ENCODE measurements at regions not wholly inside any gene's neighbourhood (a gene's known extent, or its start where the extent isn't known, plus 50 kb on each side); places are given as distances from the start of the nearest gene placed in this dataset.

DNA sequence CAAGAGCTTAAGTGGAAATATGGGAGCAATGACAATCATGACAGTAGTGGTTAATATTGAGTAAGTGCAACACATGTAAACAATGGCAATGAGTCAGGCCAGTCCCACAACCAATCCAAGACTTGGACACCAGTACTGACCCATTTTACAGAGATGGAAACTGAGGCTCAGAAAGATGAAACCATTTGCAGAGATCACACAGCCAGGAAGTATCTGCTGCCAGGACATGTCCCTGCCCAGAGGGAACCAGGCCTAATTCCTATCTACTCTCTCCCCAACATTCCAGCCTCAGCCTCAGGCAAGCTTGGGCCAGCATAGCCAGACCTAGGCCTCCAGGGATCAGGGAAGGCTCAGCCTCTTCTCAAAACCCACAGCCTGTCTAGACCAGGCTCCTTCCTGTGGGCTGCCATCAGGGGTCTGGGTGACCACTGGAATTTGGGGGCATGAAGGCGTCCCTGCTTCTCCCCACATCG lies 395.1 kb downstream of the MN1 start:
- TF ChIP-seq SNAI2 (CRISPR knock-in tag; IDR thresholded peaks at IDR 0.05) = no peak
- TF ChIP-seq RARB (CRISPR knock-in tag; IDR thresholded peaks at IDR 0.05) = no peak
- no peak for TF ChIP-seq OSR1 (CRISPR knock-in tag; IDR thresholded peaks at IDR 0.05)
- TF ChIP-seq, protein P1, sequence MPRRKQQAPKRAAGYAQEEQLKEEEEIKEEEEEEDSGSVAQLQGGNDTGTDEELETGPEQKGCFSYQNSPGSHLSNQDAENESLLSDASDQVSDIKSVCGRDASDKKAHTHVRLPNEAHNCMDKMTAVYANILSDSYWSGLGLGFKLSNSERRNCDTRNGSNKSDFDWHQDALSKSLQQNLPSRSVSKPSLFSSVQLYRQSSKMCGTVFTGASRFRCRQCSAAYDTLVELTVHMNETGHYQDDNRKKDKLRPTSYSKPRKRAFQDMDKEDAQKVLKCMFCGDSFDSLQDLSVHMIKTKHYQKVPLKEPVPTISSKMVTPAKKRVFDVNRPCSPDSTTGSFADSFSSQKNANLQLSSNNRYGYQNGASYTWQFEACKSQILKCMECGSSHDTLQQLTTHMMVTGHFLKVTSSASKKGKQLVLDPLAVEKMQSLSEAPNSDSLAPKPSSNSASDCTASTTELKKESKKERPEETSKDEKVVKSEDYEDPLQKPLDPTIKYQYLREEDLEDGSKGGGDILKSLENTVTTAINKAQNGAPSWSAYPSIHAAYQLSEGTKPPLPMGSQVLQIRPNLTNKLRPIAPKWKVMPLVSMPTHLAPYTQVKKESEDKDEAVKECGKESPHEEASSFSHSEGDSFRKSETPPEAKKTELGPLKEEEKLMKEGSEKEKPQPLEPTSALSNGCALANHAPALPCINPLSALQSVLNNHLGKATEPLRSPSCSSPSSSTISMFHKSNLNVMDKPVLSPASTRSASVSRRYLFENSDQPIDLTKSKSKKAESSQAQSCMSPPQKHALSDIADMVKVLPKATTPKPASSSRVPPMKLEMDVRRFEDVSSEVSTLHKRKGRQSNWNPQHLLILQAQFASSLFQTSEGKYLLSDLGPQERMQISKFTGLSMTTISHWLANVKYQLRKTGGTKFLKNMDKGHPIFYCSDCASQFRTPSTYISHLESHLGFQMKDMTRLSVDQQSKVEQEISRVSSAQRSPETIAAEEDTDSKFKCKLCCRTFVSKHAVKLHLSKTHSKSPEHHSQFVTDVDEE (CRISPR knock-in tag; IDR thresholded peaks at IDR 0.05) = no peak
- no peak for TF ChIP-seq ZC3H10 (CRISPR knock-in tag; IDR thresholded peaks at IDR 0.05)
- TF ChIP-seq, protein P2, sequence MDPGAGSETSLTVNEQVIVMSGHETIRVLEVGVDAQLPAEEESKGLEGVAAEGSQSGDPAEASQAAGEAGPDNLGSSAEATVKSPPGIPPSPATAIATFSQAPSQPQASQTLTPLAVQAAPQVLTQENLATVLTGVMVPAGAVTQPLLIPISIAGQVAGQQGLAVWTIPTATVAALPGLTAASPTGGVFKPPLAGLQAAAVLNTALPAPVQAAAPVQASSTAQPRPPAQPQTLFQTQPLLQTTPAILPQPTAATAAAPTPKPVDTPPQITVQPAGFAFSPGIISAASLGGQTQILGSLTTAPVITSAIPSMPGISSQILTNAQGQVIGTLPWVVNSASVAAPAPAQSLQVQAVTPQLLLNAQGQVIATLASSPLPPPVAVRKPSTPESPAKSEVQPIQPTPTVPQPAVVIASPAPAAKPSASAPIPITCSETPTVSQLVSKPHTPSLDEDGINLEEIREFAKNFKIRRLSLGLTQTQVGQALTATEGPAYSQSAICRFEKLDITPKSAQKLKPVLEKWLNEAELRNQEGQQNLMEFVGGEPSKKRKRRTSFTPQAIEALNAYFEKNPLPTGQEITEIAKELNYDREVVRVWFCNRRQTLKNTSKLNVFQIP (CRISPR knock-in tag; IDR thresholded peaks at IDR 0.05; ENCODE audit: borderline replicate concordance, low read depth) = no peak
- TF ChIP-seq ARNTL (CRISPR knock-in tag; IDR thresholded peaks at IDR 0.05; ENCODE audit: borderline replicate concordance, low read depth) = no peak
- no peak for TF ChIP-seq BACH2 (CRISPR knock-in tag; IDR thresholded peaks at IDR 0.05; ENCODE audit: borderline replicate concordance)
- no peak for TF ChIP-seq PPARA (CRISPR knock-in tag; IDR thresholded peaks at IDR 0.05; ENCODE audit: borderline replicate concordance)
- TF ChIP-seq, protein P3, sequence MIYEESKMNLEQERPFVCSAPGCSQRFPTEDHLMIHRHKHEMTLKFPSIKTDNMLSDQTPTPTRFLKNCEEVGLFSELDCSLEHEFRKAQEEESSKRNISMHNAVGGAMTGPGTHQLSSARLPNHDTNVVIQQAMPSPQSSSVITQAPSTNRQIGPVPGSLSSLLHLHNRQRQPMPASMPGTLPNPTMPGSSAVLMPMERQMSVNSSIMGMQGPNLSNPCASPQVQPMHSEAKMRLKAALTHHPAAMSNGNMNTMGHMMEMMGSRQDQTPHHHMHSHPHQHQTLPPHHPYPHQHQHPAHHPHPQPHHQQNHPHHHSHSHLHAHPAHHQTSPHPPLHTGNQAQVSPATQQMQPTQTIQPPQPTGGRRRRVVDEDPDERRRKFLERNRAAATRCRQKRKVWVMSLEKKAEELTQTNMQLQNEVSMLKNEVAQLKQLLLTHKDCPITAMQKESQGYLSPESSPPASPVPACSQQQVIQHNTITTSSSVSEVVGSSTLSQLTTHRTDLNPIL (CRISPR knock-in tag; IDR thresholded peaks at IDR 0.05; ENCODE audit: low read depth) = no peak
- TF ChIP-seq ZFP3 (CRISPR knock-in tag; IDR thresholded peaks at IDR 0.05) = no peak
- TF ChIP-seq, protein P4, sequence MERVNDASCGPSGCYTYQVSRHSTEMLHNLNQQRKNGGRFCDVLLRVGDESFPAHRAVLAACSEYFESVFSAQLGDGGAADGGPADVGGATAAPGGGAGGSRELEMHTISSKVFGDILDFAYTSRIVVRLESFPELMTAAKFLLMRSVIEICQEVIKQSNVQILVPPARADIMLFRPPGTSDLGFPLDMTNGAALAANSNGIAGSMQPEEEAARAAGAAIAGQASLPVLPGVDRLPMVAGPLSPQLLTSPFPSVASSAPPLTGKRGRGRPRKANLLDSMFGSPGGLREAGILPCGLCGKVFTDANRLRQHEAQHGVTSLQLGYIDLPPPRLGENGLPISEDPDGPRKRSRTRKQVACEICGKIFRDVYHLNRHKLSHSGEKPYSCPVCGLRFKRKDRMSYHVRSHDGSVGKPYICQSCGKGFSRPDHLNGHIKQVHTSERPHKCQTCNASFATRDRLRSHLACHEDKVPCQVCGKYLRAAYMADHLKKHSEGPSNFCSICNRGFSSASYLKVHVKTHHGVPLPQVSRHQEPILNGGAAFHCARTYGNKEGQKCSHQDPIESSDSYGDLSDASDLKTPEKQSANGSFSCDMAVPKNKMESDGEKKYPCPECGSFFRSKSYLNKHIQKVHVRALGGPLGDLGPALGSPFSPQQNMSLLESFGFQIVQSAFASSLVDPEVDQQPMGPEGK (CRISPR knock-in tag; IDR thresholded peaks at IDR 0.05; ENCODE audit: borderline replicate concordance) = no peak
- no peak for TF ChIP-seq ZNF8 (CRISPR knock-in tag; IDR thresholded peaks at IDR 0.05)
